ENCODE measurements at regions not wholly inside any gene's neighbourhood (a gene's known extent, or its start where the extent isn't known, plus 50 kb on each side); places are given as distances from the start of the nearest gene placed in this dataset.

- TF ChIP-seq CTCF (conservative IDR thresholded peaks at IDR 0.05; ENCODE audit: low read depth, low read length), result no peak
- no peak for TF ChIP-seq EZH2phosphoT487 (IDR thresholded peaks at IDR 0.05; ENCODE audit: borderline replicate concordance, low read length)
- TF ChIP-seq EZH2 (IDR thresholded peaks at IDR 0.05; ENCODE audit: low read length, unreplicated experiment), result no peak
- Histone ChIP-seq H2AFZ (ENCODE audit: low read length) (no peak overlapping the region), H3K4me3 (ENCODE audit: low read length) (no peak overlapping the region), H3K27ac (ENCODE audit: low read length) (no peak overlapping the region), H3K9ac (ENCODE audit: low read length) (no peak overlapping the region), H3K27me3 (ENCODE audit: low read length) (no peaks in the 10 kb centered on the region), H3K36me3 (ENCODE audit: low read depth, low read length) (no peaks in the 10 kb centered on the region), H3K9me2 (replicated peaks; ENCODE audit: low read length) (no peaks in the 10 kb centered on the region), H4K20me1 (ENCODE audit: low read length) (no peaks in the 10 kb centered on the region), H3F3A (ENCODE audit: low read length, unreplicated experiment) (no peaks in the 10 kb centered on the region), H3K9me3 (ENCODE audit: low read length) (no peaks in the 10 kb centered on the region), H3K79me2 (ENCODE audit: low read length) (no peaks in the 10 kb centered on the region), H3K4me2 (ENCODE audit: low read length) (no peak overlapping the region), H3K4me1 (ENCODE audit: insufficient read depth, low read length) (no peaks in the 10 kb centered on the region)
- intact Hi-C loops (cut with micrococcal nuclease), result no loop called here
- ChIA-PET CTCF (no interaction called here), POLR2A (ENCODE audit: unreplicated experiment) (no interaction called here)
- no peak for ATAC-seq
- no TSS peak for BruUV-seq (replicated peaks)
- DNase-seq, result no peak
These were observed 467.1 kb upstream of the SOX5 start for GRCh38 chr12:24416423-24417109.

GRCh38 chr12:24415934-24416333 lies 466.5 kb upstream of the SOX5 start:
- BruUV-seq (replicated peaks), result no TSS peak
- no peaks in the 10 kb centered on the region for H3K27me3 ChIP-seq (ENCODE audit: low read length)
- H3K36me3 ChIP-seq (ENCODE audit: low read depth, low read length), result no peaks in the 10 kb centered on the region
- ATAC-seq, result no peak
- no peak overlapping the region for H3K4me3 ChIP-seq (ENCODE audit: low read length)
- no peak overlapping the region for H3K27ac ChIP-seq (ENCODE audit: low read length)
- H3F3A ChIP-seq (ENCODE audit: low read length, unreplicated experiment), result no peaks in the 10 kb centered on the region
- no peak overlapping the region for H3K4me2 ChIP-seq (ENCODE audit: low read length)
- intact Hi-C loops (cut with micrococcal nuclease), result no loop called here
- no peaks in the 10 kb centered on the region for H3K9me2 ChIP-seq (replicated peaks; ENCODE audit: low read length)
- no peak overlapping the region for H2AFZ ChIP-seq (ENCODE audit: low read length)
- H3K9ac ChIP-seq (ENCODE audit: low read length), result no peak overlapping the region
- no peaks in the 10 kb centered on the region for H4K20me1 ChIP-seq (ENCODE audit: low read length)
- CTCF ChIA-PET, result no interaction called here
- H3K79me2 ChIP-seq (ENCODE audit: low read length), result no peaks in the 10 kb centered on the region
- no peaks in the 10 kb centered on the region for H3K4me1 ChIP-seq (ENCODE audit: insufficient read depth, low read length)
- no peaks in the 10 kb centered on the region for H3K9me3 ChIP-seq (ENCODE audit: low read length)
- POLR2A ChIA-PET (ENCODE audit: unreplicated experiment), result no interaction called here
- TF ChIP-seq EZH2phosphoT487 (IDR thresholded peaks at IDR 0.05; ENCODE audit: borderline replicate concordance, low read length) (no peak), EZH2 (IDR thresholded peaks at IDR 0.05; ENCODE audit: low read length, unreplicated experiment) (no peak), CTCF (conservative IDR thresholded peaks at IDR 0.05; ENCODE audit: low read depth, low read length) (no peak)
- no peak for DNase-seq

- no peak overlapping the region for H3K27ac ChIP-seq (ENCODE audit: low read length)
- intact Hi-C loops (cut with micrococcal nuclease), result no loop called here
- no peaks in the 10 kb centered on the region for H4K20me1 ChIP-seq (ENCODE audit: low read length)
- TF ChIP-seq CTCF (conservative IDR thresholded peaks at IDR 0.05; ENCODE audit: low read depth, low read length), result no peak
- no peak for TF ChIP-seq EZH2phosphoT487 (IDR thresholded peaks at IDR 0.05; ENCODE audit: borderline replicate concordance, low read length)
- no peak for TF ChIP-seq EZH2 (IDR thresholded peaks at IDR 0.05; ENCODE audit: low read length, unreplicated experiment)
- H3K9ac ChIP-seq (ENCODE audit: low read length), result no peak overlapping the region
- BruUV-seq (replicated peaks), result no TSS peak
- H3F3A ChIP-seq (ENCODE audit: low read length, unreplicated experiment), result no peaks in the 10 kb centered on the region
- H3K79me2 ChIP-seq (ENCODE audit: low read length), result no peaks in the 10 kb centered on the region
- H3K9me3 ChIP-seq (ENCODE audit: low read length), result no peaks in the 10 kb centered on the region
- ATAC-seq (no peak), DNase-seq (no peak)
- CTCF ChIA-PET, result no interaction called here
- H3K36me3 ChIP-seq (ENCODE audit: low read depth, low read length), result no peaks in the 10 kb centered on the region
- no peaks in the 10 kb centered on the region for H3K4me1 ChIP-seq (ENCODE audit: insufficient read depth, low read length)
- H3K4me3 ChIP-seq (ENCODE audit: low read length), result no peak overlapping the region
- H2AFZ ChIP-seq (ENCODE audit: low read length), result no peak overlapping the region
- no peaks in the 10 kb centered on the region for H3K27me3 ChIP-seq (ENCODE audit: low read length)
- H3K4me2 ChIP-seq (ENCODE audit: low read length), result no peak overlapping the region
- POLR2A ChIA-PET (ENCODE audit: unreplicated experiment), result no interaction called here
- H3K9me2 ChIP-seq (replicated peaks; ENCODE audit: low read length), result no peaks in the 10 kb centered on the region
These were observed 465.0 kb upstream of the SOX5 start for GRCh38 chr12:24414480-24414879.

Measured in PC-3 (cell line).